ENCODE measurements at regions not wholly inside any gene's neighbourhood (a gene's known extent, or its start where the extent isn't known, plus 50 kb on each side); places are given as distances from the start of the nearest gene placed in this dataset.
"Not testable (repeated sequence)": the region's sequence is repeated elsewhere in the genome, so short reads cannot be mapped to it uniquely, and the experiment has no call there.

DNA sequence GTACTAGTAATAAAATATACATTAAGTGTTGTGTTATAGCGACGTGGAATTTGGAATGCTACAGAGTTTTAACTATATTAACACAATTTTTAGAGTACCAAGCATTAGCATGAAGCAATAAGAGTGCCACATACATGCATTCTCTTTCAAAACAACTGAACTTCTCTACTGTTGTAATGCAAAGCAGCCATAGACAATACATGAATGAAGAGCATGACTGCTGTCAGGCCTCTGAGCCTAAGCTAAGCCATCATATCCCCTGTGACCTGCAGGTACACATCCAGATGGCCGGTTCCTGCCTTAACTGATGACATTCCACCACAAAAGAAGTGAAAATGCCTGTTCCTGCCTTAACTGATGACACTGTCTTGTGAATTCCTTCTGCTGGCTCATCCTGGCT is 216.2 kb upstream of the ANXA10 start:
- TF ChIP-seq, protein P1, sequence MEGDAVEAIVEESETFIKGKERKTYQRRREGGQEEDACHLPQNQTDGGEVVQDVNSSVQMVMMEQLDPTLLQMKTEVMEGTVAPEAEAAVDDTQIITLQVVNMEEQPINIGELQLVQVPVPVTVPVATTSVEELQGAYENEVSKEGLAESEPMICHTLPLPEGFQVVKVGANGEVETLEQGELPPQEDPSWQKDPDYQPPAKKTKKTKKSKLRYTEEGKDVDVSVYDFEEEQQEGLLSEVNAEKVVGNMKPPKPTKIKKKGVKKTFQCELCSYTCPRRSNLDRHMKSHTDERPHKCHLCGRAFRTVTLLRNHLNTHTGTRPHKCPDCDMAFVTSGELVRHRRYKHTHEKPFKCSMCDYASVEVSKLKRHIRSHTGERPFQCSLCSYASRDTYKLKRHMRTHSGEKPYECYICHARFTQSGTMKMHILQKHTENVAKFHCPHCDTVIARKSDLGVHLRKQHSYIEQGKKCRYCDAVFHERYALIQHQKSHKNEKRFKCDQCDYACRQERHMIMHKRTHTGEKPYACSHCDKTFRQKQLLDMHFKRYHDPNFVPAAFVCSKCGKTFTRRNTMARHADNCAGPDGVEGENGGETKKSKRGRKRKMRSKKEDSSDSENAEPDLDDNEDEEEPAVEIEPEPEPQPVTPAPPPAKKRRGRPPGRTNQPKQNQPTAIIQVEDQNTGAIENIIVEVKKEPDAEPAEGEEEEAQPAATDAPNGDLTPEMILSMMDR (IDR thresholded peaks at IDR 0.05), result not testable (repeated sequence)
- not testable (repeated sequence) for TF ChIP-seq POLR2AphosphoS5 (IDR thresholded peaks at IDR 0.05; ENCODE audit: low read depth, low read length)

Data from Panc1 (cell line).